ENCODE measurements at regions not wholly inside any gene's neighbourhood (a gene's known extent, or its start where the extent isn't known, plus 50 kb on each side); places are given as distances from the start of the nearest gene placed in this dataset.

- Histone ChIP-seq H4K91ac (ENCODE audit: low read depth, low read length) (no peak overlapping the region), H3K4me2 (ENCODE audit: low read length) (no peak overlapping the region), H2BK12ac (ENCODE audit: low read length) (no peak overlapping the region), H3K27ac (ENCODE audit: low read depth, low read length) (no peak overlapping the region), H3K4ac (ENCODE audit: low read depth, low read length) (no peak overlapping the region), H2BK120ac (ENCODE audit: insufficient read depth, low read length, poor library complexity) (no peak overlapping the region), H3K36me3 (ENCODE audit: control insufficient read depth in 1 of 2, insufficient read depth in 2 of 2, low read length in 2 of 2) (no peaks in the 10 kb centered on the region), H3K4me3 (ENCODE audit: low read depth, low read length) (no peak overlapping the region), H2AK5ac (ENCODE audit: low read length) (no peak overlapping the region), H3K79me1 (ENCODE audit: low read length) (no peaks in the 10 kb centered on the region), H3K4me1 (ENCODE audit: control insufficient read depth in 1 of 2, insufficient read depth in 2 of 2, low read length in 2 of 2) (peaks cover 0 to 3% of the 10 kb centered on the region in 2 experiments), H2AFZ (ENCODE audit: insufficient read depth, low read length, poor library complexity) (no peak overlapping the region), H3K14ac (ENCODE audit: low read length) (no peak overlapping the region), H3K23ac (ENCODE audit: low read length) (no peak overlapping the region), H2BK5ac (ENCODE audit: low read depth, low read length, poor library complexity) (no peak overlapping the region), H3K79me2 (ENCODE audit: control insufficient read depth, insufficient read depth, low read length, poor library complexity) (no peaks in the 10 kb centered on the region), H3K9me3 (ENCODE audit: insufficient read depth, low read depth, low read length) (no peaks in the 10 kb centered on the region), H4K8ac (ENCODE audit: low read depth, low read length) (no peak overlapping the region), H4K12ac (ENCODE audit: low read depth, low read length) (no peak overlapping the region), H3K9ac (ENCODE audit: low read length) (no peak overlapping the region), H3K27me3 (ENCODE audit: insufficient read depth, low read length) (no peaks in the 10 kb centered on the region), H3K18ac (ENCODE audit: low read length) (no peak overlapping the region)
- WGBS (ENCODE audit: extremely low coverage, insufficient coverage, insufficient read length) = no CpG with 5 or more reads among the region's 5 CpGs
- DNase-seq = peak in 1 of 2 donors; percentile 17
These were observed 507.3 kb upstream of the CBLB start for GRCh38 chr3:106376016-106376570.

- Histone ChIP-seq H3K4me2 (ENCODE audit: low read length) (no peak overlapping the region), H2BK12ac (ENCODE audit: low read length) (no peak overlapping the region), H3K18ac (ENCODE audit: low read length) (no peak overlapping the region), H3K79me2 (ENCODE audit: control insufficient read depth, insufficient read depth, low read length, poor library complexity) (no peaks in the 10 kb centered on the region), H2BK120ac (ENCODE audit: insufficient read depth, low read length, poor library complexity) (no peak overlapping the region), H4K91ac (ENCODE audit: low read depth, low read length) (no peak overlapping the region), H3K27me3 (ENCODE audit: insufficient read depth, low read length) (no peaks in the 10 kb centered on the region), H4K12ac (ENCODE audit: low read depth, low read length) (no peak overlapping the region), H3K27ac (ENCODE audit: low read depth, low read length) (no peak overlapping the region), H3K9me3 (ENCODE audit: insufficient read depth, low read depth, low read length) (no peaks in the 10 kb centered on the region), H3K23ac (ENCODE audit: low read length) (no peak overlapping the region), H3K79me1 (ENCODE audit: low read length) (no peaks in the 10 kb centered on the region), H2AFZ (ENCODE audit: insufficient read depth, low read length, poor library complexity) (no peak overlapping the region), H3K9ac (ENCODE audit: low read length) (no peak overlapping the region), H3K4me1 (ENCODE audit: control insufficient read depth in 1 of 2, insufficient read depth in 2 of 2, low read length in 2 of 2) (peaks cover 0 to 3% of the 10 kb centered on the region in 2 experiments), H4K8ac (ENCODE audit: low read depth, low read length) (no peak overlapping the region), H2BK5ac (ENCODE audit: low read depth, low read length, poor library complexity) (no peak overlapping the region), H2AK5ac (ENCODE audit: low read length) (no peak overlapping the region), H3K14ac (ENCODE audit: low read length) (no peak overlapping the region), H3K4ac (ENCODE audit: low read depth, low read length) (no peak overlapping the region), H3K4me3 (ENCODE audit: low read depth, low read length) (no peak overlapping the region), H3K36me3 (ENCODE audit: control insufficient read depth in 1 of 2, insufficient read depth in 2 of 2, low read length in 2 of 2) (no peaks in the 10 kb centered on the region)
- peak; percentile 83 to 94 for DNase-seq
- no CpG with 5 or more reads among the region's 6 CpGs for WGBS (ENCODE audit: extremely low coverage, insufficient coverage, insufficient read length)
These were observed 510.5 kb upstream of the CBLB start for GRCh38 chr3:106379251-106379750.

DNA sequence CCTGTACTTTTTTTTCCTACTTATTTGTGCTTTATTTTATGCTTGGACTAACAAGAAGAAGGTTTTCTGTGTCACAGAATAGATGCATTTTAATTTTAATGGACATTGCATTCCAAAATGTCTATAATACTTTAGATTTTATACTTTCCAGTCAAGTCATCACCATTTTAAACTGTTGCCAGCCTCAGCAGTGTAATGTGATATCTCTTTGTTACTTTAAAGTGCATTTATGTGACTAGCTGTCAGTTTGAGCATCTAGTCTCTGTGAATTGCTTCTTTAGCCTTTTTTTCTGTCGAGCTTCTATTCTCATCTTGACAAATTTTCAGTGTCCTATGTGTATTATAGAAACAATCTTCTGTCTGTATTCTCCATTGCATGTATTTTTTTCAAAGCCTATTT is 511.4 kb upstream of the CBLB start:
- Histone ChIP-seq H3K36me3 (ENCODE audit: control insufficient read depth in 1 of 2, insufficient read depth in 2 of 2, low read length in 2 of 2) (no peaks in the 10 kb centered on the region), H4K8ac (ENCODE audit: low read depth, low read length) (no peak overlapping the region), H2AK5ac (ENCODE audit: low read length) (no peak overlapping the region), H3K79me2 (ENCODE audit: control insufficient read depth, insufficient read depth, low read length, poor library complexity) (no peaks in the 10 kb centered on the region), H3K14ac (ENCODE audit: low read length) (no peak overlapping the region), H3K79me1 (ENCODE audit: low read length) (no peaks in the 10 kb centered on the region), H3K4me3 (ENCODE audit: low read depth, low read length) (no peak overlapping the region), H3K18ac (ENCODE audit: low read length) (no peak overlapping the region), H3K4me2 (ENCODE audit: low read length) (no peak overlapping the region), H4K91ac (ENCODE audit: low read depth, low read length) (no peak overlapping the region), H2AFZ (ENCODE audit: insufficient read depth, low read length, poor library complexity) (no peak overlapping the region), H2BK120ac (ENCODE audit: insufficient read depth, low read length, poor library complexity) (no peak overlapping the region), H3K27ac (ENCODE audit: low read depth, low read length) (no peak overlapping the region), H3K9ac (ENCODE audit: low read length) (no peak overlapping the region), H2BK12ac (ENCODE audit: low read length) (no peak overlapping the region), H3K4ac (ENCODE audit: low read depth, low read length) (no peak overlapping the region), H2BK5ac (ENCODE audit: low read depth, low read length, poor library complexity) (no peak overlapping the region), H3K23ac (ENCODE audit: low read length) (no peak overlapping the region), H3K4me1 (ENCODE audit: control insufficient read depth in 1 of 2, insufficient read depth in 2 of 2, low read length in 2 of 2) (peaks cover 0 to 3% of the 10 kb centered on the region in 2 experiments), H4K12ac (ENCODE audit: low read depth, low read length) (no peak overlapping the region), H3K27me3 (ENCODE audit: insufficient read depth, low read length) (no peaks in the 10 kb centered on the region), H3K9me3 (ENCODE audit: insufficient read depth, low read depth, low read length) (no peaks in the 10 kb centered on the region)
- no peak for DNase-seq
- no CpG with 5 or more reads among the region's 1 CpG for WGBS (ENCODE audit: extremely low coverage, insufficient coverage, insufficient read length)

DNA sequence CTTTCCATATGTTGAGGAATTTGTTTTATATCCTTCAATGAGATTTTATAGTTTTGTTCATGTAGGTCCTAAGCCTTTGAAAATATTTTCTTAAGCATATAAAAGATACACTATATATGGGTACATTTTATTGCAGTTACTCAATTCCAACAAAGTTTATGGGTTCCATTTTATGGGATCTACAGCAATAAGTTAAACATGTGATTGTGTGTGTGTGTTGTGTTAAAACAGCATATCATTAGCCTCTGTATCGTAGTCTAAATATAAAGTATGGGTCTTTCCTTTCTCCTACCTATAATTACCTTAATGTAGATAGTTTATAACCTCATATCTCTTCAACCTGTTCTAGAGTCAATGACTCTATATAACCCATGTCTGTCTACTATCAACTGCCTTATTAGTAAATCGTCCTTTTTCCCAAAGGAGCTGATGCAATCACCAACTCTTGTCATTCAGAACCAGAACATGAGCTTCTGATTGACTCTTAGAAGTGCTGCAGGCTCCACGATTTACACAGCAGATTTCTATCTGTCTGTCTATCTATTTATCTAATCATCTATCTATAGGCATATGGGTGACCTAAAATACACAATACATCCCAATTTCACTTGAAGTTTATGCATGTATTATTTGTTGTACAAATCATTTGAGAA is 512.6 kb upstream of the CBLB start:
- H3K4me3 ChIP-seq (ENCODE audit: low read depth, low read length) = no peak overlapping the region
- H4K91ac ChIP-seq (ENCODE audit: low read depth, low read length) = no peak overlapping the region
- no peak overlapping the region for H2BK12ac ChIP-seq (ENCODE audit: low read length)
- WGBS (ENCODE audit: extremely low coverage, insufficient coverage, insufficient read length) = no CpG with 5 or more reads among the region's 3 CpGs
- H3K79me1 ChIP-seq (ENCODE audit: low read length) = no peaks in the 10 kb centered on the region
- H3K9me3 ChIP-seq (ENCODE audit: insufficient read depth, low read depth, low read length) = no peaks in the 10 kb centered on the region
- no peak overlapping the region for H2AFZ ChIP-seq (ENCODE audit: insufficient read depth, low read length, poor library complexity)
- peak; percentile 7 to 54 for DNase-seq
- H3K4me2 ChIP-seq (ENCODE audit: low read length) = no peak overlapping the region
- no peak overlapping the region for H3K23ac ChIP-seq (ENCODE audit: low read length)
- no peak overlapping the region for H3K18ac ChIP-seq (ENCODE audit: low read length)
- H3K4ac ChIP-seq (ENCODE audit: low read depth, low read length) = no peak overlapping the region
- no peak overlapping the region for H3K9ac ChIP-seq (ENCODE audit: low read length)
- no peak overlapping the region for H3K27ac ChIP-seq (ENCODE audit: low read depth, low read length)
- no peak overlapping the region for H2AK5ac ChIP-seq (ENCODE audit: low read length)
- H3K4me1 ChIP-seq (ENCODE audit: control insufficient read depth in 1 of 2, insufficient read depth in 2 of 2, low read length in 2 of 2) = peaks cover 0 to 3% of the 10 kb centered on the region in 2 experiments
- H2BK120ac ChIP-seq (ENCODE audit: insufficient read depth, low read length, poor library complexity) = no peak overlapping the region
- no peak overlapping the region for H3K14ac ChIP-seq (ENCODE audit: low read length)
- no peaks in the 10 kb centered on the region for H3K27me3 ChIP-seq (ENCODE audit: insufficient read depth, low read length)
- no peaks in the 10 kb centered on the region for H3K79me2 ChIP-seq (ENCODE audit: control insufficient read depth, insufficient read depth, low read length, poor library complexity)
- H4K8ac ChIP-seq (ENCODE audit: low read depth, low read length) = no peak overlapping the region
- no peak overlapping the region for H2BK5ac ChIP-seq (ENCODE audit: low read depth, low read length, poor library complexity)
- no peaks in the 10 kb centered on the region for H3K36me3 ChIP-seq (ENCODE audit: control insufficient read depth in 1 of 2, insufficient read depth in 2 of 2, low read length in 2 of 2)
- no peak overlapping the region for H4K12ac ChIP-seq (ENCODE audit: low read depth, low read length)

All from trophoblast cell (in vitro differentiated cells and primary cell).